ENCODE measurements at regions not wholly inside any gene's neighbourhood (a gene's known extent, or its start where the extent isn't known, plus 50 kb on each side); places are given as distances from the start of the nearest gene placed in this dataset.
"Not testable (repeated sequence)": the region's sequence is repeated elsewhere in the genome, so short reads cannot be mapped to it uniquely, and the experiment has no call there.

GRCh38 chr16:29197494-29198100 is 208.9 kb downstream of the NPIPB11 start:
- DNase-seq, result not testable (repeated sequence)

GRCh38 chr16:29196746-29197145 is 209.8 kb downstream of the NPIPB11 start:
- DNase-seq, result not testable (repeated sequence)

DNA sequence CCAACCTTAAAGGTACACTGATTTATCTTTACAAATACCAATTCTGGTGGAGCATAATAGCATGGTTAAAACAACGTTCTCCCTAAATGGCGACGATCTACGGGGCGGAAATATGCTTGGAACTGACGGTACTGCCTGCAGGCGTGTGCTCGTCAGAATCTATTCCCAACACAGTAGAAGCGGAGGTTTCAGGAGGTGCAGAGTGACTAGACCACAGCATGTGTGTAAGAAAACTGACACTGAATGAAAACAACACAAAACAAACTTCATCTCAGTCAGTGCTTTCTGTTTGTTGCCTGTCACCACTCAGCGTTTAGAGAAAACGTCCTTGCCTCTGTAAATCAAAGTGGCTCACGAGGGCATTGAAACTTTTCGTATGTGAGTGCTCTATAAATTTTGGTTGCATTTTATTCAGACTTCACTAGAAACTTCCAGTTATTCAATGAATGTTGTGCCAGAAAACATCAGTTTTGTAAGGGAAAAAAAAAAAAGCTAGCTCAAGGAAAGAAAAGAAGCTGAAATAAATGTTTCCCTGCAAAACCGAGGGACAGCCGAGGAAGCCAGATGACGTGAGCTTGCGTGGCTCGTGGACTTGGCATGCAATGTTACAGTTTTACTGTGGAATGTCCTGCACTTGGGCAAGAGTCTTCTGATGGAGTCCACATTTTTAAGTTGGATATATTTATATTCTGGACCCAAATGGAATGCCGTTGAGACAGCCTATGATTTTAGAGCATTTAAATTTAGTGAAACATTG is 210.4 kb downstream of the LAT start:
- not testable (repeated sequence) for DNase-seq

GRCh38 chr16:29194185-29194844 is 209.5 kb downstream of the LAT start:
- DNase-seq, result not testable (repeated sequence)

GRCh38 chr16:29193634-29194033 is 208.8 kb downstream of the LAT start:
- DNase-seq, result not testable (repeated sequence)

- DNase-seq, result not testable (repeated sequence)
Observed at GRCh38 chr16:29193248-29193574, 208.4 kb downstream of the LAT start.

DNA sequence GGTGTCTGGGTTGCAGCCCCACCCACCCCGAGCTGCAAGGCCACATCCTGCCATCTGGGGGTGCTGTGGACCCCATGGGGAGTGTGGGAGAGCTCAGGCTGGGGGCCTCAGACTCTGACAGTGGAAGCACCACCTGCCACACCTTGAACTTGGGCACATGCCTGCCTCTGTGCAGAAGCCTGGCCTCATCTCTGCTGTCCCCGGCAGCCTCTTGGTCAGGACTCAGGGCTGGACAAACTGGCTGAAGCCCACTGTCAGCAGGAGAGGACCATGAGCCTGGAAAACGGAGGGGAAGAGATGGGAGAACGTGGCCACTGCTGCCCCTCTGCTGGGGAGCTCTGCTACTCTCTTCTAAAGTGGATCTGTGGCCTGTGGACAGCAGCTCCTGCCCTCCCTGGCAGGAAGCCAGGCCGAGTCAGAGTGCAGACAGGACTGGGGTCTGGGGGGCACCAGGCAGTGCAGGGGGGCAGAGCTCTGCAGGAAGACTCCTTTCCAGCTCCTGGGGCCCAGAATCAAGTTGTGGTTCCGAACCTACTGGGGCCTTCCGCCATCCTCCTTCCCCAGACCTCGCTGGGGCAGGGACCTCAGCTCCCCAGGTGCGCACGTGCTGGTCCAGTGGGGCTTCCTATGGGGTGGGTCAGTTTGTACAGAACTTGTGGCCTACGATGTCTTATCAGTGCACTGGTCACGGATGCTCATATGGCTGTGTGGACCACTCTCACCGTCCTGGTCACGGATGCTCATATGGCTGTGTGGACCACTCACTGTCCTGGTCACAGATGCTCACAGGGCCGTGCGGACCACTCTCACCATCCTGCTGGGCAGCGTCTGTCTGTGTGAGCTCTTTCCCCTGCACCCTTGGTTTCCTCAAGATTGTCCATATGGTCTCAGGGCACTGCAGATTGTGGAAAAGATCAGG is 207.7 kb downstream of the LAT start:
- no peak for DNase-seq

DNA sequence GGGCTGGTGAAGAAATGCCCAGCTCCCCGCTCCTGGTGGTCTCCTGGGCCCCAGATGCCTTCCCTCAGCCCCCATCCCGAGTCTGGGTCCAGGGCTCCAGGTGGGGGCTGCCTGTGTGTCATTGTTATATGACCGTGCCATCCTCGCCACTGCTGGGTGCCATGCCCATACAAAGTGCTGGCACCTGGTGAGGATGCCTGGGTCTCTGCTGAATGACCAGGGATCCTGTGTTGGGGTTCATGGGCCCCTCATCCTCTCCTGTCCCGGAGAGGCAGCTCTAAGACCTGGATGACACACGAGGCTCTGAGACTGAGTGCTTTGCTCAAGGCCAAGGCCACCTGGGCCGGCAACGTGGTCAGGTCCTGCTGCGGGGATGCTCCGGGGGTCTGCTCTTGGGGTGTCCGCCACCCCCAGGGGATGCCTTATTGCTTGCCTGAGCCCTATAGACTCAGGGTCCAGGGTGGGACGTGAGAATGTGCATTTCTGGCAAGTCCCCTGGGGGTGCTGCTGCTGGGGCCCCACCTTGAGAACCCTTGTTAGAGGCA is 206.9 kb downstream of the LAT start:
- DNase-seq, result not testable (repeated sequence)

GRCh38 chr16:29190553-29191431 is 205.9 kb downstream of the LAT start:
- not testable (repeated sequence) for DNase-seq

GRCh38 chr16:29188806-29189205 is 204.0 kb downstream of the LAT start:
- DNase-seq, result not testable (repeated sequence)

DNA sequence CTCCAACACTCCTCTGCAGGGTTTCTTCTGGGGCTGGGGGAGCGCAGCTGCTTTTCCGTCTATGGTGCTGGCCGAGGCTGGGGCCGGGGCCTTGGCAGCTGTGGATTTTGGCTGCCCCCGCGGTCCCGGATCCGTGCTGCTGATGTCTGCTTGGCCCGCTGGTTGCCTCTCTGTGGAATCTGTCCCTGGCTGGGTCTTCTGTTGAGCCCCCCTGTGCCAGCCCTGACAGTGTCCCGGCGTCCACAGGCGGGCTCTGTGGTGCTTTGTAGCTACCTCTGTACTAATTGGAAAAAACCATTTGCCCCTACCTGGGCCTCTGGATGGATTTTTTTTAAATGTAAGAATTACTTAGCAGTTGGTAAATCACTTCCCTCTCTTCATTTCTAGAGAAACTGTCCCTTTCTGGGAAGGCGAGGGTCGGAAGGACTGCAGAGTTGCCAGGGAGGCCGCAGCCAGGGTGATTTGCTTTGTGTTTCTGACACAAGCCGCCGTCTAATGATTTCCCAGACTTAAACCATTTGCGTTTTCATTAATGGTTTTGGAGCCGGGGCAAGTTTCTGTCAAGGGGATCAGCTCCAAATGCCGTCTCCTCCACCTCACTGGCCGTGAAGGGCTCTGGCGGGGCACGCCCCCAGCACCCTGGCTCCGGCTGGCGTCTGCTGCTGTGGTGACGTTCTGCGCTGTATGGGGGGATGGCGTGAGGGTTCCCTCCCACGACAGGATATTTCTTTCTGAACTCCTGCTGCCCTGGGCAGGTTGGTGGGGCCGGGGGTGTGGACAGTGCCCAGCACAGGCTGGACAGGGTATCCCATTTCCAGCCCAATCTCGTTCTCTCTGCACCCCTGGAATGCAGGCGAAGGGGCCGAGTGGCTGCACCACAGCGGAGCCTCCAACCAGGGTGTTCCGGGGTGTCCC is 201.7 kb downstream of the LAT start:
- not testable (repeated sequence) for DNase-seq

DNA sequence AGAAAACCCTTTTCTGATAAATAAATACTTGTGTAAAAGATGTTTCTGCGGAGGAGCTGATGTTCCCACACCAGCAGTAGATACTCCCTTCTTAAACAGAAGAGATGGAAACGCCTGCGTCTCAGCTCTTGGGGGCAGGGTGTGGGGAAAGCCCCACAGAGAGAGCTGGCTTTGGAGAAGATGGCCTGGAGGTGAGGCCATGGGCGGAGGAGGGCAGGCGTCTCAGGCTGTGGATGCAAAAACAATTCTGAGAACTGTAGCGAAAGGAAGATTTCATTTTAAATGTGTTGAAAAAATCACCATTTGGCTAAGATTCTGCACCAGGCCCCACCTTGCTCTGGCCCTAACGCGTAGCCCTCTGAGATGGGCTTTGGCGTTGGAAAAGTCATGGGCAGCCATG is 201.0 kb downstream of the LAT start:
- DNase-seq, result not testable (repeated sequence)

- not testable (repeated sequence) for DNase-seq
Observed at GRCh38 chr16:29184738-29185438, 200.0 kb downstream of the LAT start.

GRCh38 chr16:29182940-29183868 is 198.4 kb downstream of the LAT start:
- DNase-seq, result not testable (repeated sequence)

DNA sequence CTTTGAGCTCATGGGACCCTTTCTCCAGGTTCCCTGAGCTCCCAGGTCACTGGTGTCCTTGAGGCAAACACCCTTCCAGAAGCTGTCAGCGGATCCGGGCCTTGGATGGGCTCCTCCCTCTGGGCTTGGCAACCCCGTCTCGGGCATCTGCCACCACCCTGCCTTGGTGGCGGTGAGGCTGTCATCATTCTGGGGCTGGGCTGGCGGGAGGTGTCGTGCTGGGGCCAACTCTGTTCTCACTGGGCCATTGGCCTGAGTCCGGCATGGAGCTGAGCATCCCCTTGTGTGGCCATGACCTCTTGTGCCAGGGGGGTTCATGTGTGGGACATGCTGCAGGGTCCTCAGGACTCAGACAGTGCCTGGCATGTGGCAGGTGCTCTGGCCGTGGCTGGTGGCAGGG is 197.6 kb downstream of the LAT start:
- DNase-seq, result no peak

DNA sequence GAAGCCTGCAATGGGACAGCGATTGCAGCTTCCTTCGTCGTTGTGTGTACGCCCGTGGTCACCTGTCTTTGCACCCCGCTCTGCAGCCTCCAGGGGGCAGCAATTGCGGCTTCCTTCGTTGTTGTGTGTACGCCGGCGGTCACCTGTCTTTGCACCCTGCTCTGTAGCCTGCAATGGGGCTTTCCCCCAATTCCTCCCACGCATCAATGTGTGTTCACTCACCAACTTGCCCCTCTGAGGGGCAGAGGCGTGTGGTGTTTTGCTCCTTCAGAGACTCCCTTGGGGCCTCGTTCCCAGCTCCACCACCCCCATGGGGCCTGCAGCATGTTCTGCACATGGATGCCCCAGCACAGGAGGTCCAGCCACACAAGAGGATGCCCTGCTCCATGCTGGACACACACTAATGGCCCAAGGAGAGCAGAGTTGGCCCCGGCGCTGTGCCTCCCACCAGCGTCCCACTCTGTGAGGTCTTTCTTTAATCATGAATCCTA is 197.1 kb downstream of the LAT start:
- DNase-seq, result not testable (repeated sequence)

DNA sequence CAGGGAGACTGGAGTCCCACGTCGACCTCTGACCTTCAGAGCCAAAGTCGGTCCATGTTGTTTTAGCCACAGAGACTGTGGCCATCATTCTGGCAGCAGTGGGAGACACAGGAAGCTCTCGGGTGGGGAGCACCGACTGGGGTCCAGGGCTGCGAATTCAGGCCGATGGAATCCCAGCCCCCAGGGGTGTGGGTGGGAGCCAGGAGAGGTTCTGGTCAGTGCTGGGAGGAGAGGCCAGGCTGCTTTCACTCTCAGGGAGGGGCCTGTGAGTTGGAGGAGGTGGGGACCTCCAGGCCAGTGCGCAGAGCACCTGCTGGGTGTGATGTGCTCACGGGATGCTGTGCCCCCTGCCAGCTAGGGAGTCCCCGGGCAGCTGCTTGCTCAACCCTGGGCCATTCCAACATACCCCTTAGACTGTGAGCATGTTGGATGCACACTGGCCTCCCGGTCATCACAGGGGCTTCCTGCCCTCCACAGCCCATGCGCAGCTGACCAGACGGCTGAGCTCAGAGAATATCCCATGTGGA is 196.5 kb downstream of the LAT start:
- DNase-seq, result not testable (repeated sequence)

DNA sequence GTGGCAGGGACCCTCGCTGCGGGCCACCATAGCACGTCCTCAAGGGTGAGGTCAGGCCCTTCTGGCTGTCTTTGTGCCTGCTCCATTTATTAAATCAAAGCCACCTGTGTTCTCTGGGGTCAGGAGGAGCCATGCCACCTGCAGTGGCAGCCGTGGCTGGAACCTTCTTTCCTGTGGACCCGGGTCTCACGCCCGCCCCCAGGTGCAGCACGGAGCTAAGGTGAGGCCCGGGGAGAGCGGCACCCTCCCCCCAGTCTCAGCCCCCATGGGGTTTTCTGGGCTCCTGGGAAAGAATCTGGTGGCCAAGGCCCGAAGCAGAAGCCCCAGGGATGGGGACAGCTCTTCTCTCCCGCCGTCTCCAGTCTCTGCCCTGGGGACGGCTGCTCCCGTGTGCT is 195.4 kb downstream of the LAT start:
- DNase-seq, result not testable (repeated sequence)
